OCI-LY3 (cell line): ENCODE measurements at regions not wholly inside any gene's neighbourhood (a gene's known extent, or its start where the extent isn't known, plus 50 kb on each side); places are given as distances from the start of the nearest gene placed in this dataset.

Experiments
- H2AFZ ChIP-seq: fragments of 200-600, 300-600 bp; shearing (Covaris generic); 2 replicates; pipeline ENCODE4 v1.6.0; 2014; ENCODE audit warnings: antibody characterized with exemption, low read depth, low read length
- H3K27ac ChIP-seq: fragments of 200-600, 300-600 bp; sonication (generic); 2 replicates; pipeline ENCODE4 v1.5.1; 2014; ENCODE audit warnings: mild to moderate bottlenecking, low read length, moderate library complexity, mixed read lengths
- H3K27me3 ChIP-seq: fragments of 200-600, 300-600 bp; sonication (generic); 2 replicates; pipeline ENCODE4 v1.6.1; 2014; ENCODE audit warnings: low read depth, low read length, mixed read lengths
- H3K36me3 ChIP-seq: fragments of 200-600, 300-600 bp; sonication (generic); replicated peaks from 2 replicates; pipeline ENCODE3; 2014; ENCODE audit warnings: low read depth, low read length, mixed read lengths
- H3K4me1 ChIP-seq: fragments of 300-600, 200-600 bp; sonication (generic); 2 replicates; pipeline ENCODE4 v1.6.1; 2014; ENCODE audit warnings: low read length, mixed read lengths
- H3K4me2 ChIP-seq: fragments of 200-600, 300-600 bp; sonication (generic); 2 replicates; pipeline ENCODE4 v1.6.1; 2014; ENCODE audit warnings: low read length, mixed read lengths
- H3K4me3 ChIP-seq: fragments of 300-600, 200-600 bp; sonication (generic); 2 replicates; pipeline ENCODE4 v1.5.1; 2014; ENCODE audit warnings: antibody characterized with exemption, mild to moderate bottlenecking, low read length, moderate library complexity
- H3K79me2 ChIP-seq: fragments of 300-600, 200-600 bp; shearing (Covaris generic); 2 replicates; pipeline ENCODE4 v1.6.1; 2014; ENCODE audit warnings: mild to moderate bottlenecking, low read length, mixed read lengths
- H3K9ac ChIP-seq: fragments of 300-600, 200-600 bp; shearing (Covaris generic); 2 replicates; pipeline ENCODE4 v1.6.0; 2014; ENCODE audit warnings: mild to moderate bottlenecking, low read length, moderate library complexity
- H3K9me3 ChIP-seq: fragments of 200-600, 300-600 bp; shearing (Covaris generic); 2 replicates; pipeline ENCODE4 v1.6.1; 2014; ENCODE audit warnings: low read length, mixed read lengths; ENCODE audit not compliant: insufficient read depth
- H4K20me1 ChIP-seq: fragments of 200-600, 300-600 bp; sonication (generic); 2 replicates; pipeline ENCODE4 v1.6.1; 2016; ENCODE audit warnings: low read length, mixed read lengths; ENCODE audit not compliant: insufficient read depth
- CTCF ChIP-seq: fragments of 200-600, 300-600 bp; sonication (generic); IDR thresholded peaks from 2 replicates; pipeline ENCODE4 v1.5.1; 2014; ENCODE audit warnings: antibody characterized with exemption, low read length, low read depth
- EZH2phosphoT487 ChIP-seq: fragments of 200-600 bp; shearing (Covaris generic); IDR thresholded peaks from 2 replicates; pipeline ENCODE4 v1.6.1; 2018; ENCODE audit warnings: antibody characterized with exemption, mixed run types, low read depth

- H3K4me1 ChIP-seq: no peaks in the 10 kb centered on the region
- H3K4me2 ChIP-seq: no peak overlapping the region
- H4K20me1 ChIP-seq: no peaks in the 10 kb centered on the region
- no peak overlapping the region for H3K4me3 ChIP-seq
- H2AFZ ChIP-seq: no peak overlapping the region
- no peaks in the 10 kb centered on the region for H3K79me2 ChIP-seq
- H3K9me3 ChIP-seq: no peaks in the 10 kb centered on the region
- no peak overlapping the region for H3K27ac ChIP-seq
- no peak for TF ChIP-seq CTCF
- TF ChIP-seq EZH2phosphoT487: no peak
- H3K9ac ChIP-seq: no peak overlapping the region
- no peaks in the 10 kb centered on the region for H3K27me3 ChIP-seq
- no peaks in the 10 kb centered on the region for H3K36me3 ChIP-seq
These were observed 218.1 kb downstream of the HNMT start for GRCh38 chr2:138182250-138182936.

- Histone ChIP-seq H3K4me1 (no peaks in the 10 kb centered on the region), H3K79me2 (no peaks in the 10 kb centered on the region), H3K4me2 (no peak overlapping the region), H3K4me3 (no peak overlapping the region), H3K9ac (no peak overlapping the region), H3K27ac (no peak overlapping the region), H3K27me3 (no peaks in the 10 kb centered on the region), H2AFZ (no peak overlapping the region), H4K20me1 (no peaks in the 10 kb centered on the region), H3K36me3 (no peaks in the 10 kb centered on the region), H3K9me3 (no peaks in the 10 kb centered on the region)
- TF ChIP-seq EZH2phosphoT487 (no peak), CTCF (no peak)
These were observed 218.7 kb downstream of the HNMT start for GRCh38 chr2:138182937-138183312.

GRCh38 chr2:138183705-138184104 is 219.4 kb downstream of the HNMT start:
- H3K9me3 ChIP-seq: no peaks in the 10 kb centered on the region
- no peak for TF ChIP-seq CTCF
- no peak for TF ChIP-seq EZH2phosphoT487

GRCh38 chr2:138184428-138184827 is 220.2 kb downstream of the HNMT start:
- no peak overlapping the region for H3K9ac ChIP-seq
- H3K79me2 ChIP-seq: no peaks in the 10 kb centered on the region
- H3K27ac ChIP-seq: no peak overlapping the region
- H4K20me1 ChIP-seq: no peaks in the 10 kb centered on the region
- no peak overlapping the region for H3K4me2 ChIP-seq
- no peaks in the 10 kb centered on the region for H3K27me3 ChIP-seq
- no peaks in the 10 kb centered on the region for H3K4me1 ChIP-seq
- H3K4me3 ChIP-seq: no peak overlapping the region
- H2AFZ ChIP-seq: no peak overlapping the region
- H3K36me3 ChIP-seq: no peaks in the 10 kb centered on the region
- TF ChIP-seq CTCF: no peak
- H3K9me3 ChIP-seq: no peaks in the 10 kb centered on the region

More at GRCh38 chr2:138183705-138184104, 219.4 kb downstream of the HNMT start:
- no peaks in the 10 kb centered on the region for H3K4me1 ChIP-seq
- H3K4me3 ChIP-seq: no peak overlapping the region
- H4K20me1 ChIP-seq: no peaks in the 10 kb centered on the region
- H3K9ac ChIP-seq: no peak overlapping the region
- H3K79me2 ChIP-seq: no peaks in the 10 kb centered on the region
- H3K27ac ChIP-seq: no peak overlapping the region
- H3K4me2 ChIP-seq: no peak overlapping the region
- no peaks in the 10 kb centered on the region for H3K36me3 ChIP-seq
- no peak overlapping the region for H2AFZ ChIP-seq
- H3K27me3 ChIP-seq: no peaks in the 10 kb centered on the region
